K562 (cell line): ENCODE measurements at regions not wholly inside any gene's neighbourhood (a gene's known extent, or its start where the extent isn't known, plus 50 kb on each side); places are given as distances from the start of the nearest gene placed in this dataset.

Source experiments
- ATAC-seq: fragments of 200-7000 bp; cut with Tn5 transposase; 3 replicates; pipeline ENCODE4 v1.9.1; 2020; ENCODE audit warnings: moderate library complexity
- BruUV-seq: library from RNA; stranded (reverse); fragments of 400-500 nt; replicated peaks from 2 replicates; lab custom pipeline; 2021; lab: Mats Ljungman, UMichigan
- CTCF ChIA-PET: fragments of 300-600 bp; formaldehyde crosslinking; extraction: SDS; loops from one replicate; lab custom pipeline; 2021; ENCODE audit warnings: low intra/inter-chr PET ratio; lab: Yijun Ruan, JAX
- POLR2A ChIA-PET: fragments of 300-600, 350-650 bp; sonication (Branson Sonifier 250); formaldehyde crosslinking; extraction: SDS; loops from one replicate; lab custom pipeline; 2021; ENCODE audit warnings: antibody characterized with exemption, inconsistent platforms; lab: Yijun Ruan, JAX
- DNase-seq, 4 experiments: peaks; one replicate each; pipeline versions ENCODE4 v3.0.0 to v3.0.0-alpha.2; 2011 to 2018; ENCODE audit warnings: low spot score in 3 of 4, mixed read lengths in 3 of 4; ENCODE audit errors: extremely low read depth in 1 of 4
- FAIRE-seq: peaks from 2 replicates; lab custom pipeline; 2011; peaks lifted over from hg19 to GRCh38; lab: Jason Lieb, UNC
- H2AFZ ChIP-seq: 2 replicates; pipeline ENCODE4 v1.6.0; 2011; ENCODE audit warnings: low read depth, low read length, control low read depth, inconsistent platforms
- H3K27ac ChIP-seq: fragments of 200-600 bp; 3 replicates; pipeline ENCODE4 v1.8.0; 2011; ENCODE audit warnings: low read depth, mild to moderate bottlenecking, control low read depth, inconsistent platforms, low read length, moderate library complexity, mixed read lengths; ENCODE audit errors: extremely low read depth
- H3K27me3 ChIP-seq, 2 experiments: fragments of 300-600 bp in 1 of 2; 2 replicates in 1 of 2; 3 replicates in 1 of 2; pipeline versions ENCODE4 v1.6.0 to v1.8.0; 2011; ENCODE audit warnings: inconsistent platforms in 2 of 2, low read length in 2 of 2, mild to moderate bottlenecking in 1 of 2, mixed read lengths in 1 of 2, moderate library complexity in 1 of 2; ENCODE audit not compliant: control insufficient read depth in 2 of 2, insufficient read depth in 2 of 2
- H3K36me3 ChIP-seq: fragments of 300-600 bp; 3 replicates; pipeline ENCODE4 v1.8.0; 2011; ENCODE audit warnings: mild to moderate bottlenecking, low read length, inconsistent platforms; ENCODE audit not compliant: control insufficient read depth, insufficient read depth
- H3K4me1 ChIP-seq, 2 experiments: fragments of 200-600 bp in 1 of 2; replicated peaks in 1 of 2; 2 replicates in 1 of 2; 3 replicates in 1 of 2; pipeline versions ENCODE4 v1.5.1 to v1.8.0; 2011; ENCODE audit warnings: inconsistent platforms in 2 of 2, low read length in 2 of 2, mild to moderate bottlenecking in 1 of 2, mixed read lengths in 1 of 2, moderate library complexity in 1 of 2; ENCODE audit not compliant: control insufficient read depth in 2 of 2, insufficient read depth in 2 of 2
- H3K4me2 ChIP-seq: 2 replicates; pipeline ENCODE4 v1.6.1; 2011; ENCODE audit warnings: low read length, control low read depth, inconsistent platforms, mixed read lengths; ENCODE audit not compliant: insufficient read depth
- H3K4me3 ChIP-seq: fragments of 200-600 bp; sonication (generic), shearing (Covaris generic); 2 replicates; pipeline ENCODE4 v1.5.1; 2016; ENCODE audit warnings: control low read depth, inconsistent platforms
- H3K79me2 ChIP-seq: fragments of 200-600 bp; 3 replicates; pipeline ENCODE4 v1.8.0; 2011; ENCODE audit warnings: low read length, inconsistent platforms; ENCODE audit not compliant: control insufficient read depth, insufficient read depth
- H3K9ac ChIP-seq, 2 experiments: 2 replicates each; pipeline versions ENCODE4 v1.6.0 to v1.6.1; 2011; ENCODE audit warnings: low read depth in 2 of 2, low read length in 2 of 2, control low read depth in 1 of 2, inconsistent platforms in 1 of 2, mild to moderate bottlenecking in 1 of 2, mixed read lengths in 1 of 2; ENCODE audit not compliant: insufficient read depth in 1 of 2
- H3K9me1 ChIP-seq: one replicate; pipeline ENCODE4 v1.6.0; 2011; ENCODE audit warnings: inconsistent platforms, mild to moderate bottlenecking, low read length, moderate library complexity; ENCODE audit not compliant: control insufficient read depth, insufficient read depth
- H3K9me3 ChIP-seq: replicated peaks from 2 replicates; pipeline ENCODE4 v1.5.1; 2011; ENCODE audit warnings: low read depth, low read length, inconsistent platforms; ENCODE audit not compliant: control insufficient read depth, insufficient read depth
- H4K20me1 ChIP-seq: replicated peaks from 2 replicates; pipeline ENCODE4 v1.6.1; 2011; ENCODE audit warnings: low read length, inconsistent platforms, mixed read lengths; ENCODE audit not compliant: control insufficient read depth, insufficient read depth
- ADNP ChIP-seq: fragments of 200-800 bp; sonication (Bioruptor generic); IDR thresholded peaks from 2 replicates; pipeline ENCODE4 v1.6.1; 2016; ENCODE audit warnings: missing genetic modification characterization, missing compliant biosample characterization
- FOXA3 ChIP-seq, 2 experiments: fragments of 450-650 bp in 1 of 2; sonication (generic) in 1 of 2; formaldehyde crosslinking; IDR thresholded peaks in 1 of 2; conservative IDR thresholded peaks in 1 of 2; 2 replicates each; pipeline versions ENCODE4 v1.4.0 to v1.8.0; 2020 to 2022; ENCODE audit warnings: mild to moderate bottlenecking in 2 of 2, missing genetic modification reagents in 1 of 2
- HNRNPUL1 ChIP-seq: fragments of 200-400 bp; formaldehyde crosslinking; IDR thresholded peaks from 2 replicates; pipeline ENCODE4 v1.6.1; 2017; ENCODE audit warnings: low read length
- THAP7 ChIP-seq: fragments of 250-450 bp; sonication (Bioruptor Pico); IDR thresholded peaks from 2 replicates; pipeline ENCODE4 v1.5.0; 2021
- ZNF740 ChIP-seq, 3 experiments: fragments of 200-800 bp in 1 of 3; sonication (Bioruptor generic) in 1 of 3; sonication (generic) in 1 of 3; formaldehyde crosslinking in 1 of 3; IDR thresholded peaks; 2 replicates each; pipeline versions ENCODE4 v1.6.1 to v1.8.0; 2016 to 2022; ENCODE audit warnings: mild to moderate bottlenecking in 2 of 3, missing compliant biosample characterization in 2 of 3, missing genetic modification characterization in 2 of 3, missing genetic modification reagents in 1 of 3
- whole genome bisulfite sequencing: fragments of 100-300 bp; shearing (Covaris generic); methylation state at CpG from one replicate; pipeline ENCODE4 v1.1.6; 2016; ENCODE audit warnings: low coverage, mixed read lengths; ENCODE audit not compliant: insufficient coverage; ENCODE audit errors: missing lambda C conversion rate; 5-methylcytosine and 5-hydroxymethylcytosine counted together
- in situ Hi-C: fragments of 300-500 bp; cut with MboI; formaldehyde crosslinking; loops from 4 replicates; pipeline ENCODE4 v1.15.0; 2018; ENCODE audit warnings: inconsistent platforms, mixed read lengths
- intact Hi-C: fragments of 100-400 bp; cut with micrococcal nuclease; formaldehyde crosslinking; loops from 2 replicates; pipeline ENCODE4 v1.14.2; 2022

GRCh38 chr13:54611390-54611789 lies 1582.8 kb downstream of the OLFM4 start:
- Histone ChIP-seq H3K9me1 (no peaks in the 10 kb centered on the region), H3K4me3 (no peak overlapping the region), H3K27me3 (no peaks in the 10 kb centered on the region), H2AFZ (no peak overlapping the region), H3K36me3 (no peaks in the 10 kb centered on the region), H4K20me1 (no peaks in the 10 kb centered on the region), H3K9ac (no peak overlapping the region), H3K4me1 (no peaks in the 10 kb centered on the region), H3K4me2 (no peak overlapping the region), H3K9me3 (no peaks in the 10 kb centered on the region), H3K79me2 (no peaks in the 10 kb centered on the region), H3K27ac (no peak overlapping the region)
- in situ Hi-C loops: no loop called here
- ATAC-seq (no peak), DNase-seq (no peak), FAIRE-seq (no peak)
- POLR2A ChIA-PET: no interaction called here
- no peak for TF ChIP-seq FOXA3 (CRISPR knock-in tag; conservative IDR thresholded peaks at IDR 0.05 in 1 of 2, IDR thresholded peaks at IDR 0.05 in 1 of 2)
- no peak for TF ChIP-seq ZNF740 (CRISPR knock-in tag; IDR thresholded peaks at IDR 0.05)
- TF ChIP-seq ZNF740 (tag; IDR thresholded peaks at IDR 0.05): no peak
- TF ChIP-seq THAP7 (CRISPR knock-in tag): no peak
- no peak for TF ChIP-seq HNRNPUL1
- TF ChIP-seq ADNP: no peak
- no TSS peak for BruUV-seq
- CTCF ChIA-PET: no interaction called here
- intact Hi-C loops: no loop called here
- 0% methylated on average over 3 of the region's 5 CpGs for WGBS
